Gastrocnemius medialis (tissue), 4 donors: ENCODE measurements at regions not wholly inside any gene's neighbourhood (a gene's known extent, or its start where the extent isn't known, plus 50 kb on each side); places are given as distances from the start of the nearest gene placed in this dataset.

Experiments
- CTCF ChIP-seq, 5 experiments: fragments of 450-650 bp in 3 of 5; fragments of 200-600 bp in 2 of 5; sonication (generic) in 2 of 5; IDR thresholded peaks in 4 of 5; conservative IDR thresholded peaks in 1 of 5; 1 replicate in 4 of 5; 2 replicates in 1 of 5; pipeline ENCODE4 v1.5.1; 2016 to 2019; ENCODE audit warnings: antibody characterized with exemption in 5 of 5, mild to moderate bottlenecking in 3 of 5, moderate library complexity in 3 of 5
- POLR2A ChIP-seq, 2 donors: fragments of 450-650 bp; IDR thresholded peaks; one replicate each; pipeline ENCODE4 v1.6.1; 2017; ENCODE audit warnings: antibody characterized with exemption in 2 of 2, mild to moderate bottlenecking in 2 of 2, moderate library complexity in 2 of 2

GRCh38 chr3:144058713-144059112 lies 87.1 kb downstream of the DIPK2A start:
- TF ChIP-seq CTCF (IDR thresholded peaks at IDR 0.05 in 4 of 5, conservative IDR thresholded peaks at IDR 0.05 in 1 of 5) (no peak), POLR2A (IDR thresholded peaks at IDR 0.05) (no peak)
